HCT116 (cell line): ENCODE measurements at regions not wholly inside any gene's neighbourhood (a gene's known extent, or its start where the extent isn't known, plus 50 kb on each side); places are given as distances from the start of the nearest gene placed in this dataset.

ENCODE experiments used
- ATAC-seq: fragments of 200-7000 bp; cut with Tn5 transposase; 2 replicates; pipeline ENCODE4 v1.9.1; 2020; ENCODE audit warnings: mild to moderate bottlenecking, moderate library complexity
- BruUV-seq: library from RNA; stranded (reverse); fragments of 400-500 nt; replicated peaks from 2 replicates; lab custom pipeline; 2021; lab: Mats Ljungman, UMichigan
- CTCF ChIA-PET: fragments of 300-600 bp; sonication (Branson Sonifier 250); formaldehyde crosslinking; loops from one replicate; lab custom pipeline; 2021; ENCODE audit warnings: antibody characterized with exemption; lab: Charles Lee
- POLR2A ChIA-PET: fragments of 300-600, 350-600 bp; sonication (Branson Sonifier 250); formaldehyde crosslinking; loops from one replicate; lab custom pipeline; 2021; ENCODE audit warnings: antibody characterized with exemption; lab: Charles Lee
- RAD21 ChIA-PET, 2 experiments: fragments of 300-600 bp; sonication (Branson Sonifier 250); formaldehyde crosslinking; loops; one replicate each; lab custom pipeline; 2023; ENCODE audit warnings: low total read pairs in 2 of 2; ENCODE audit not compliant: uncharacterized antibody in 2 of 2, unreplicated experiment in 2 of 2, low non-redundant PET in 1 of 2; lab: Charles Lee
- DNase-seq: peaks from one replicate; pipeline ENCODE4 v3.0.0-alpha.2; 2010; ENCODE audit warnings: low read depth, low spot score
- H2AFZ ChIP-seq: fragments of 200-600 bp; shearing (Covaris generic), sonication (generic); 2 replicates; pipeline ENCODE4 v1.6.1; 2017; ENCODE audit warnings: low read depth, mixed run types, mixed read lengths, antibody characterized with exemption, low read length; ENCODE audit not compliant: poor library complexity, severe bottlenecking
- H3K27ac ChIP-seq: 2 replicates; pipeline ENCODE4 v1.5.1; 2012; ENCODE audit warnings: low read depth, low read length
- H3K27me3 ChIP-seq: fragments of 200-600 bp; sonication (generic); 2 replicates; pipeline ENCODE4 v1.6.1; 2016; ENCODE audit warnings: mixed run types, low read length, mixed read lengths; ENCODE audit not compliant: insufficient read depth
- H3K36me3 ChIP-seq, 2 experiments: fragments of 200-500 bp in 1 of 2; fragments of 200-600 bp in 1 of 2; sonication (Bioruptor generic) in 1 of 2; sonication (generic) in 1 of 2; 2 replicates each; pipeline versions ENCODE4 v1.5.1 to v1.6.1; 2014 to 2016; ENCODE audit warnings: low read length in 2 of 2, inconsistent platforms in 1 of 2, mixed read lengths in 1 of 2, mixed run types in 1 of 2; ENCODE audit not compliant: insufficient read depth in 2 of 2, control insufficient read depth in 1 of 2
- H3K4me1 ChIP-seq, 2 experiments: fragments of 200-600 bp in 1 of 2; sonication (generic) in 1 of 2; 2 replicates each; pipeline versions ENCODE4 v1.5.1 to v1.6.1; 2012 to 2017; ENCODE audit warnings: low read length in 2 of 2, inconsistent platforms in 1 of 2, mild to moderate bottlenecking in 1 of 2, mixed read lengths in 1 of 2, mixed run types in 1 of 2, moderate library complexity in 1 of 2; ENCODE audit not compliant: insufficient read depth in 2 of 2, control insufficient read depth in 1 of 2
- H3K4me2 ChIP-seq: fragments of 200-600 bp; sonication (generic); 2 replicates; pipeline ENCODE4 v1.6.1; 2017; ENCODE audit warnings: mixed run types, low read length, mixed read lengths
- H3K4me3 ChIP-seq, 2 experiments: fragments of 200-600 bp in 1 of 2; sonication (generic) in 1 of 2; replicated peaks in 1 of 2; 2 replicates each; pipeline ENCODE4 v1.5.1; 2011 to 2016; ENCODE audit warnings: low read length in 2 of 2, control low read depth in 1 of 2, low read depth in 1 of 2, mild to moderate bottlenecking in 1 of 2, mixed read lengths in 1 of 2, mixed run types in 1 of 2
- H3K79me2 ChIP-seq: fragments of 200-600 bp; sonication (generic); 2 replicates; pipeline ENCODE4 v1.6.1; 2017; ENCODE audit warnings: mild to moderate bottlenecking, mixed run types, low read length, moderate library complexity, mixed read lengths; ENCODE audit not compliant: insufficient read depth
- H3K9ac ChIP-seq: fragments of 200-600 bp; sonication (generic); 2 replicates; pipeline ENCODE4 v1.6.1; 2016; ENCODE audit warnings: low read length, mixed read lengths
- H3K9me2 ChIP-seq: fragments of 200-600 bp; sonication (generic), shearing (Covaris generic); 2 replicates; pipeline ENCODE4 v1.6.1; 2017; ENCODE audit warnings: mixed run types, mild to moderate bottlenecking, moderate library complexity; ENCODE audit not compliant: insufficient read depth
- H3K9me3 ChIP-seq, 2 experiments: fragments of 200-500 bp in 1 of 2; fragments of 200-600 bp in 1 of 2; sonication (Bioruptor generic) in 1 of 2; sonication (generic) in 1 of 2; 2 replicates each; pipeline ENCODE4 v1.6.1; 2014 to 2017; ENCODE audit warnings: low read length in 2 of 2, mixed read lengths in 2 of 2, inconsistent platforms in 1 of 2, low read depth in 1 of 2, mild to moderate bottlenecking in 1 of 2, mixed run types in 1 of 2, moderate library complexity in 1 of 2; ENCODE audit not compliant: control insufficient read depth in 1 of 2, insufficient read depth in 1 of 2
- H4K20me1 ChIP-seq: fragments of 200-600 bp; sonication (generic), shearing (Covaris generic); 2 replicates; pipeline ENCODE4 v1.6.1; 2017; ENCODE audit warnings: mixed run types, mild to moderate bottlenecking, moderate library complexity; ENCODE audit not compliant: insufficient read depth
- ATF3 ChIP-seq: IDR thresholded peaks from 2 replicates; pipeline ENCODE4 v1.6.1; 2012
- CBX3 ChIP-seq: IDR thresholded peaks from 2 replicates; pipeline ENCODE4 v1.6.1; 2012; ENCODE audit warnings: low read depth
- CTCF ChIP-seq, 3 experiments: fragments of 200-600 bp in 1 of 3; sonication (generic) in 1 of 3; IDR thresholded peaks in 2 of 3; conservative IDR thresholded peaks in 1 of 3; 2 replicates each; pipeline ENCODE4 v1.5.1; 2012 to 2017; ENCODE audit warnings: low read depth in 2 of 3, low read length in 2 of 3, antibody characterized with exemption in 1 of 3, borderline replicate concordance in 1 of 3, control low read depth in 1 of 3, mild to moderate bottlenecking in 1 of 3, mixed read lengths in 1 of 3, mixed run types in 1 of 3, moderate library complexity in 1 of 3; ENCODE audit not compliant: insufficient read depth in 1 of 3
- EGR1 ChIP-seq: IDR thresholded peaks from 2 replicates; pipeline ENCODE4 v1.6.1; 2012; ENCODE audit warnings: low read depth
- ELF1 ChIP-seq: IDR thresholded peaks from 2 replicates; pipeline ENCODE4 v1.6.1; 2012; ENCODE audit warnings: low read depth, borderline replicate concordance
- EZH2phosphoT487 ChIP-seq: fragments of 200-600 bp; IDR thresholded peaks from 2 replicates; pipeline ENCODE4 v1.6.1; 2018; ENCODE audit warnings: antibody characterized with exemption, borderline replicate concordance
- FOSL1 ChIP-seq: IDR thresholded peaks from 2 replicates; pipeline ENCODE4 v1.6.1; 2012; ENCODE audit warnings: low read depth
- JUND ChIP-seq: IDR thresholded peaks from 2 replicates; pipeline ENCODE4 v1.6.1; 2012
- MAX ChIP-seq: IDR thresholded peaks from 2 replicates; pipeline ENCODE4 v1.6.1; 2012
- POLR2A ChIP-seq: IDR thresholded peaks from 2 replicates; pipeline ENCODE4 v1.7.0; 2011; ENCODE audit warnings: borderline replicate concordance; ENCODE audit not compliant: insufficient read depth, insufficient read length; ENCODE audit errors: extremely low read depth
- POLR2AphosphoS5 ChIP-seq: IDR thresholded peaks from 2 replicates; pipeline ENCODE4 v1.6.1; 2011; ENCODE audit warnings: mild to moderate bottlenecking, low read depth, low read length, moderate library complexity
- SP1 ChIP-seq: IDR thresholded peaks from 2 replicates; pipeline ENCODE4 v1.6.1; 2012; ENCODE audit warnings: low read depth
- ZBTB33 ChIP-seq: IDR thresholded peaks from 2 replicates; pipeline ENCODE4 v1.6.1; 2011; ENCODE audit warnings: mild to moderate bottlenecking, low read length, moderate library complexity; ENCODE audit not compliant: insufficient replicate concordance; ENCODE audit errors: extremely low read depth
- ZNF274 ChIP-seq: fragments of 200-500 bp; sonication (Bioruptor generic); IDR thresholded peaks from 2 replicates; pipeline ENCODE4 v1.6.1; 2014; ENCODE audit warnings: mild to moderate bottlenecking, low read depth, low read length, inconsistent platforms
- intact Hi-C: fragments of 100-400 bp; cut with micrococcal nuclease; formaldehyde crosslinking; loops from 2 replicates; pipeline ENCODE4 v1.10.0; 2022

- H3K9me2 ChIP-seq = no peaks in the 10 kb centered on the region
- TF ChIP-seq EZH2phosphoT487 (no peak), CBX3 (no peak), ATF3 (no peak), ELF1 (no peak), ZNF274 (no peak), EGR1 (no peak), ZBTB33 (no peak), SP1 (no peak), JUND (no peak), MAX (no peak), POLR2AphosphoS5 (no peak), POLR2A (no peak), FOSL1 (no peak), CTCF (IDR thresholded peaks at IDR 0.05 in 2 of 3, conservative IDR thresholded peaks at IDR 0.05 in 1 of 3; ENCODE audit: borderline replicate concordance in 1 of 3, insufficient read depth in 1 of 3, low read depth in 2 of 3, low read length in 2 of 3) (no peak)
- DNase-seq (no peak), ATAC-seq (no peak)
- no TSS peak for BruUV-seq
- H4K20me1 ChIP-seq = no peaks in the 10 kb centered on the region
- H3K36me3 ChIP-seq = no peaks in the 10 kb centered on the region
- no peak overlapping the region for H2AFZ ChIP-seq
- peaks cover 4 to 8% of the 10 kb centered on the region in 2 experiments; a peak in 2 of 4 replicates for H3K9me3 ChIP-seq
- RAD21 ChIA-PET = no interaction called here
- CTCF ChIA-PET = no interaction called here
- no peak overlapping the region for H3K4me3 ChIP-seq
- H3K9ac ChIP-seq = no peak overlapping the region
- POLR2A ChIA-PET = no interaction called here
- no peaks in the 10 kb centered on the region for H3K4me1 ChIP-seq
- no peaks in the 10 kb centered on the region for H3K27me3 ChIP-seq
- no peak overlapping the region for H3K27ac ChIP-seq
- H3K79me2 ChIP-seq = no peaks in the 10 kb centered on the region
- intact Hi-C loops = no loop called here
- H3K4me2 ChIP-seq = no peak overlapping the region
Observed at GRCh38 chr3:88542916-88543315, 393.2 kb downstream of the C3orf38 start.
